GM23338 (cell line): ENCODE measurements at regions not wholly inside any gene's neighbourhood (a gene's known extent, or its start where the extent isn't known, plus 50 kb on each side); places are given as distances from the start of the nearest gene placed in this dataset.

Experiments used
- ATAC-seq: fragments of 200-7000 bp; cut with Tn5 transposase; 3 replicates; pipeline ENCODE4 v1.9.1; 2020
- DNase-seq: peaks from one replicate; pipeline ENCODE4 v3.0.0-alpha.2; 2015; ENCODE audit warnings: low spot score
- H2AFZ ChIP-seq: fragments of 200-600 bp; sonication (generic); 2 replicates; pipeline ENCODE4 v1.8.0; 2016; ENCODE audit warnings: antibody characterized with exemption, mild to moderate bottlenecking, moderate library complexity
- H3F3A ChIP-seq: fragments of 200-600 bp; sonication (generic); replicated peaks from 2 replicates; pipeline ENCODE4 v1.8.0; 2017; ENCODE audit warnings: antibody characterized with exemption, mixed run types, low read depth
- H3K27ac ChIP-seq: fragments of 200-600 bp; sonication (generic); 2 replicates; pipeline ENCODE4 v1.6.1; 2016; ENCODE audit warnings: low read depth
- H3K27me3 ChIP-seq: fragments of 200-600 bp; sonication (generic); 2 replicates; pipeline ENCODE4 v1.8.0; 2016; ENCODE audit warnings: mild to moderate bottlenecking, mixed run types, moderate library complexity; ENCODE audit not compliant: insufficient read depth
- H3K36me3 ChIP-seq: fragments of 200-600 bp; sonication (generic); 2 replicates; pipeline ENCODE4 v1.8.0; 2016; ENCODE audit warnings: mild to moderate bottlenecking; ENCODE audit not compliant: insufficient read depth
- H3K4me1 ChIP-seq: fragments of 200-600 bp; sonication (generic); 2 replicates; pipeline ENCODE4 v1.8.0; 2016; ENCODE audit warnings: mild to moderate bottlenecking, moderate library complexity; ENCODE audit not compliant: insufficient read depth
- H3K4me2 ChIP-seq: fragments of 200-600 bp; sonication (generic); 2 replicates; pipeline ENCODE4 v1.7.1; 2017; ENCODE audit warnings: mixed run types
- H3K4me3 ChIP-seq: fragments of 200-600 bp; sonication (generic); 2 replicates; pipeline ENCODE4 v1.6.1; 2016; ENCODE audit warnings: mixed run types
- H3K79me2 ChIP-seq: fragments of 200-600 bp; sonication (generic); replicated peaks from 2 replicates; pipeline ENCODE4 v1.8.0; 2017; ENCODE audit warnings: mild to moderate bottlenecking; ENCODE audit not compliant: insufficient read depth
- H3K9me2 ChIP-seq: fragments of 200-600 bp; sonication (generic); 2 replicates; pipeline ENCODE4 v1.8.0; 2017; ENCODE audit not compliant: insufficient read depth
- H4K20me1 ChIP-seq: fragments of 200-600 bp; sonication (generic); replicated peaks from 2 replicates; pipeline ENCODE4 v1.8.0; 2017; ENCODE audit warnings: mild to moderate bottlenecking; ENCODE audit not compliant: insufficient read depth
- H3K27ac Mint-ChIP-seq: 2 replicates; pipeline ENCODE4 v1.8.0; 2020; ENCODE audit warnings: inconsistent platforms, mild to moderate bottlenecking, moderate library complexity, mixed read lengths
- H3K27me3 Mint-ChIP-seq: 3 replicates; pipeline ENCODE4 v1.8.0; 2022; ENCODE audit warnings: low read depth, mild to moderate bottlenecking, moderate library complexity, mixed read lengths, inconsistent platforms; ENCODE audit not compliant: insufficient read depth, poor library complexity
- H3K36me3 Mint-ChIP-seq: 3 replicates; pipeline ENCODE4 v1.8.0; 2021; ENCODE audit warnings: low read depth, mild to moderate bottlenecking, inconsistent platforms, moderate library complexity, mixed read lengths
- H3K4me1 Mint-ChIP-seq: 3 replicates; pipeline ENCODE4 v1.8.0; 2020; ENCODE audit warnings: mild to moderate bottlenecking, inconsistent platforms, mixed read lengths
- H3K4me3 Mint-ChIP-seq: 3 replicates; pipeline ENCODE4 v1.8.0; 2021; ENCODE audit warnings: moderate library complexity, mild to moderate bottlenecking, inconsistent platforms, mixed read lengths
- H3K9me3 Mint-ChIP-seq: 3 replicates; pipeline ENCODE4 v1.8.0; 2020; ENCODE audit warnings: moderate library complexity, mild to moderate bottlenecking, inconsistent platforms, mixed read lengths
- CREB1 ChIP-seq: fragments of 250-450 bp; sonication (Bioruptor Pico); IDR thresholded peaks from 2 replicates; pipeline ENCODE4 v1.5.0; 2020; ENCODE audit warnings: low read depth, mild to moderate bottlenecking, moderate library complexity
- CTCF ChIP-seq, 2 experiments: fragments of 200-600 bp in 1 of 2; sonication (generic) in 1 of 2; conservative IDR thresholded peaks; 2 replicates each; pipeline versions ENCODE4 v1.5.1 to v1.6.1; 2016 to 2017; ENCODE audit warnings: antibody characterized with exemption in 2 of 2, low read depth in 2 of 2, mild to moderate bottlenecking in 2 of 2, moderate library complexity in 1 of 2
- EZH2 ChIP-seq: fragments of 200-600 bp; sonication (generic); IDR thresholded peaks from one replicate; pipeline ENCODE4 v1.8.0; 2017; ENCODE audit warnings: antibody characterized with exemption, mild to moderate bottlenecking, low read depth; ENCODE audit not compliant: unreplicated experiment
- EZH2phosphoT487 ChIP-seq: fragments of 200-600 bp; sonication (generic); IDR thresholded peaks from one replicate; pipeline ENCODE4 v1.8.1; 2018; ENCODE audit warnings: antibody characterized with exemption; ENCODE audit not compliant: unreplicated experiment
- JUNB ChIP-seq: IDR thresholded peaks from one replicate; pipeline ENCODE4 v1.6.1; 2016; ENCODE audit warnings: antibody characterized with exemption; ENCODE audit not compliant: unreplicated experiment
- NANOG ChIP-seq: IDR thresholded peaks from 2 replicates; pipeline ENCODE4 v1.6.1; 2016; ENCODE audit warnings: antibody characterized with exemption, borderline replicate concordance
- REST ChIP-seq: IDR thresholded peaks from one replicate; pipeline ENCODE4 v1.6.1; 2018; ENCODE audit warnings: antibody characterized with exemption; ENCODE audit not compliant: unreplicated experiment
- STAT1 ChIP-seq: IDR thresholded peaks from one replicate; pipeline ENCODE4 v1.6.1; 2016; ENCODE audit warnings: antibody characterized with exemption; ENCODE audit not compliant: unreplicated experiment
- ZNF114 ChIP-seq: fragments of 250-450 bp; sonication (Bioruptor Pico); IDR thresholded peaks from 2 replicates; pipeline ENCODE4 v1.5.0; 2020; ENCODE audit warnings: mild to moderate bottlenecking, moderate library complexity
- ZNF331 ChIP-seq: fragments of 250-450 bp; sonication (Bioruptor Pico); IDR thresholded peaks from 2 replicates; pipeline ENCODE4 v1.5.0; 2020; ENCODE audit warnings: low read depth, mild to moderate bottlenecking, moderate library complexity
- TF ChIP-seq, protein P1 (sequence below): IDR thresholded peaks from 2 replicates; pipeline ENCODE4 v1.6.1; 2016; ENCODE audit warnings: antibody characterized with exemption

DNA sequence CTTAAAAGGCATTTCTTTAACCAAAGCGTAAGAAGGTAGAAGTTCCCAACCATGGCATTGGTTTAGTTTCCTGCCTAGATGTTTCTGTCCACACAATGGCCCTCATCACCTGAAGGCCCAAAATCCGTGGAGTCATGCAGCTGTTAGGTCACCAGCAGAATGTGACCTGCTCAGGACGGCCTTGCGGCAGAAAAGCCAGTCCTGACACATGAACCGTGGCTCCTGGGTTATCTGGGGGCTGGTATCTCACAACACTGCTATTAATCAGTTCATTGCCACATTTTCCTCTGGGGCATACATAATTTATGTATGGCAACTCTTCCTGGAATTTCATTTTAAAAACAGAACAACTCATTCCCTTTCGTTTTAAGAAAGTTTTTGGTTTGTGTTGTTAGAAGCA lies 278.4 kb downstream of the ATPSCKMT start:
- Histone ChIP-seq H3K27me3 (no peaks in the 10 kb centered on the region), H3F3A (no peaks in the 10 kb centered on the region), H3K4me2 (no peak overlapping the region), H3K27ac (no peak overlapping the region), H2AFZ (0 out of 2 replicates have a peak overlapping the region, but pooled peaks have one; percentile 66), H3K79me2 (no peaks in the 10 kb centered on the region), H3K36me3 (no peaks in the 10 kb centered on the region), H4K20me1 (no peaks in the 10 kb centered on the region), H3K4me1 (no peaks in the 10 kb centered on the region), H3K4me3 (no peak overlapping the region), H3K9me2 (peaks cover 12% of the 10 kb centered on the region)
- ATAC-seq (no peak), DNase-seq (no peak)
- peaks cover 11% of the 10 kb centered on the region; the same call in 1 of the 3 replicates for H3K9me3 Mint-ChIP-seq
- H3K27ac Mint-ChIP-seq = no peak overlapping the region
- TF ChIP-seq ZNF331 (CRISPR knock-in tag) = no peak
- TF ChIP-seq JUNB = no peak
- TF ChIP-seq ZNF114 = no peak
- TF ChIP-seq NANOG = no peak
- TF ChIP-seq STAT1 = no peak
- no peak for TF ChIP-seq CTCF (conservative IDR thresholded peaks at IDR 0.05; ENCODE audit: low read depth in 2 of 2)
- TF ChIP-seq REST = no peak
- no peak for TF ChIP-seq CREB1 (CRISPR knock-in tag)
- TF ChIP-seq, protein P1, sequence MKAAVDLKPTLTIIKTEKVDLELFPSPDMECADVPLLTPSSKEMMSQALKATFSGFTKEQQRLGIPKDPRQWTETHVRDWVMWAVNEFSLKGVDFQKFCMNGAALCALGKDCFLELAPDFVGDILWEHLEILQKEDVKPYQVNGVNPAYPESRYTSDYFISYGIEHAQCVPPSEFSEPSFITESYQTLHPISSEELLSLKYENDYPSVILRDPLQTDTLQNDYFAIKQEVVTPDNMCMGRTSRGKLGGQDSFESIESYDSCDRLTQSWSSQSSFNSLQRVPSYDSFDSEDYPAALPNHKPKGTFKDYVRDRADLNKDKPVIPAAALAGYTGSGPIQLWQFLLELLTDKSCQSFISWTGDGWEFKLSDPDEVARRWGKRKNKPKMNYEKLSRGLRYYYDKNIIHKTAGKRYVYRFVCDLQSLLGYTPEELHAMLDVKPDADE = no peak
- no peak for TF ChIP-seq EZH2
- no peaks in the 10 kb centered on the region for H3K4me1 Mint-ChIP-seq
- no peak overlapping the region for H3K4me3 Mint-ChIP-seq
- peaks cover 10% of the 10 kb centered on the region; the same call in 2 of the 3 replicates for H3K36me3 Mint-ChIP-seq
- no peaks in the 10 kb centered on the region for H3K27me3 Mint-ChIP-seq

DNA sequence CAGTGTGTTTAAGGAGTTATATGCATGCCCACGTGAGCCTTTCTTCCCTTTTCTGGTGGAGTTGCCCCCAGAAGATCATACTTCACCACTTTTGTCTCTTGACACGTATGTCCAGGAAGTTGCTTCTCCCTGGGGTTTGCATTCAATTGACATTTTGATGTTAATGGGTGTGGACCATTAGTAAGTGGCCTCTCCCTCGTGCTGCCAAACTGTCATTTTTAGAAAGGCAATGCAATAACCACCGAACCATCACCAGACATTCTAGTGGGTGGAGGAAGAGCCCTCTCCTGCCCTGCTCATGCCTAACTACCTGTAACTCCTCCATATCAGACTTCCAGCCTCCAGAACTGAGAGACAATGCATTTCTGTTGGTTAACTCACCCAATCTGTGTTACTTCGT lies 290.8 kb downstream of the ATPSCKMT start:
- Histone ChIP-seq H3K27ac (no peak overlapping the region), H3F3A (no peaks in the 10 kb centered on the region), H3K27me3 (no peaks in the 10 kb centered on the region), H3K4me3 (no peak overlapping the region), H3K79me2 (no peaks in the 10 kb centered on the region), H4K20me1 (no peaks in the 10 kb centered on the region), H3K9me2 (peaks cover 26% of the 10 kb centered on the region), H2AFZ (no peak overlapping the region), H3K4me1 (peaks cover 3% of the 10 kb centered on the region; the same call in 1 of the 2 replicates), H3K36me3 (no peaks in the 10 kb centered on the region), H3K4me2 (no peak overlapping the region)
- ATAC-seq (no peak), DNase-seq (no peak)
- 0 out of 3 replicates have a peak, but pooled peaks cover 4% of the 10 kb centered on the region for H3K4me1 Mint-ChIP-seq
- H3K4me3 Mint-ChIP-seq = no peak overlapping the region
- no peak overlapping the region for H3K27ac Mint-ChIP-seq
- peaks cover 6% of the 10 kb centered on the region; the same call in 1 of the 3 replicates for H3K9me3 Mint-ChIP-seq
- peaks cover 2% of the 10 kb centered on the region for H3K27me3 Mint-ChIP-seq
- no peaks in the 10 kb centered on the region for H3K36me3 Mint-ChIP-seq
- TF ChIP-seq ZNF114 (no peak), EZH2phosphoT487 (no peak), CREB1 (CRISPR knock-in tag) (no peak)
